HCT116 (cell line): ENCODE measurements at regions not wholly inside any gene's neighbourhood (a gene's known extent, or its start where the extent isn't known, plus 50 kb on each side); places are given as distances from the start of the nearest gene placed in this dataset.

ENCODE experiments used
- ATAC-seq: fragments of 200-7000 bp; cut with Tn5 transposase; 2 replicates; pipeline ENCODE4 v1.9.1; 2020; ENCODE audit warnings: mild to moderate bottlenecking, moderate library complexity
- BruUV-seq: library from RNA; stranded (reverse); fragments of 400-500 nt; replicated peaks from 2 replicates; lab custom pipeline; 2021; lab: Mats Ljungman, UMichigan
- CTCF ChIA-PET: fragments of 300-600 bp; sonication (Branson Sonifier 250); formaldehyde crosslinking; loops from one replicate; lab custom pipeline; 2021; ENCODE audit warnings: antibody characterized with exemption; lab: Charles Lee
- POLR2A ChIA-PET: fragments of 300-600, 350-600 bp; sonication (Branson Sonifier 250); formaldehyde crosslinking; loops from one replicate; lab custom pipeline; 2021; ENCODE audit warnings: antibody characterized with exemption; lab: Charles Lee
- RAD21 ChIA-PET, 2 experiments: fragments of 300-600 bp; sonication (Branson Sonifier 250); formaldehyde crosslinking; loops; one replicate each; lab custom pipeline; 2023; ENCODE audit warnings: low total read pairs in 2 of 2; ENCODE audit not compliant: uncharacterized antibody in 2 of 2, unreplicated experiment in 2 of 2, low non-redundant PET in 1 of 2; lab: Charles Lee
- DNase-seq: peaks from one replicate; pipeline ENCODE4 v3.0.0-alpha.2; 2010; ENCODE audit warnings: low read depth, low spot score
- H2AFZ ChIP-seq: fragments of 200-600 bp; shearing (Covaris generic), sonication (generic); 2 replicates; pipeline ENCODE4 v1.6.1; 2017; ENCODE audit warnings: low read depth, mixed run types, mixed read lengths, antibody characterized with exemption, low read length; ENCODE audit not compliant: poor library complexity, severe bottlenecking
- H3K27ac ChIP-seq: 2 replicates; pipeline ENCODE4 v1.5.1; 2012; ENCODE audit warnings: low read depth, low read length
- H3K27me3 ChIP-seq: fragments of 200-600 bp; sonication (generic); 2 replicates; pipeline ENCODE4 v1.6.1; 2016; ENCODE audit warnings: mixed run types, low read length, mixed read lengths; ENCODE audit not compliant: insufficient read depth
- H3K36me3 ChIP-seq, 2 experiments: fragments of 200-500 bp in 1 of 2; fragments of 200-600 bp in 1 of 2; sonication (Bioruptor generic) in 1 of 2; sonication (generic) in 1 of 2; 2 replicates each; pipeline versions ENCODE4 v1.5.1 to v1.6.1; 2014 to 2016; ENCODE audit warnings: low read length in 2 of 2, inconsistent platforms in 1 of 2, mixed read lengths in 1 of 2, mixed run types in 1 of 2; ENCODE audit not compliant: insufficient read depth in 2 of 2, control insufficient read depth in 1 of 2
- H3K4me1 ChIP-seq, 2 experiments: fragments of 200-600 bp in 1 of 2; sonication (generic) in 1 of 2; 2 replicates each; pipeline versions ENCODE4 v1.5.1 to v1.6.1; 2012 to 2017; ENCODE audit warnings: low read length in 2 of 2, inconsistent platforms in 1 of 2, mild to moderate bottlenecking in 1 of 2, mixed read lengths in 1 of 2, mixed run types in 1 of 2, moderate library complexity in 1 of 2; ENCODE audit not compliant: insufficient read depth in 2 of 2, control insufficient read depth in 1 of 2
- H3K4me2 ChIP-seq: fragments of 200-600 bp; sonication (generic); 2 replicates; pipeline ENCODE4 v1.6.1; 2017; ENCODE audit warnings: mixed run types, low read length, mixed read lengths
- H3K4me3 ChIP-seq, 2 experiments: fragments of 200-600 bp in 1 of 2; sonication (generic) in 1 of 2; replicated peaks in 1 of 2; 2 replicates each; pipeline ENCODE4 v1.5.1; 2011 to 2016; ENCODE audit warnings: low read length in 2 of 2, control low read depth in 1 of 2, low read depth in 1 of 2, mild to moderate bottlenecking in 1 of 2, mixed read lengths in 1 of 2, mixed run types in 1 of 2
- H3K79me2 ChIP-seq: fragments of 200-600 bp; sonication (generic); 2 replicates; pipeline ENCODE4 v1.6.1; 2017; ENCODE audit warnings: mild to moderate bottlenecking, mixed run types, low read length, moderate library complexity, mixed read lengths; ENCODE audit not compliant: insufficient read depth
- H3K9ac ChIP-seq: fragments of 200-600 bp; sonication (generic); 2 replicates; pipeline ENCODE4 v1.6.1; 2016; ENCODE audit warnings: low read length, mixed read lengths
- H3K9me2 ChIP-seq: fragments of 200-600 bp; sonication (generic), shearing (Covaris generic); 2 replicates; pipeline ENCODE4 v1.6.1; 2017; ENCODE audit warnings: mixed run types, mild to moderate bottlenecking, moderate library complexity; ENCODE audit not compliant: insufficient read depth
- H3K9me3 ChIP-seq, 2 experiments: fragments of 200-500 bp in 1 of 2; fragments of 200-600 bp in 1 of 2; sonication (Bioruptor generic) in 1 of 2; sonication (generic) in 1 of 2; 2 replicates each; pipeline ENCODE4 v1.6.1; 2014 to 2017; ENCODE audit warnings: low read length in 2 of 2, mixed read lengths in 2 of 2, inconsistent platforms in 1 of 2, low read depth in 1 of 2, mild to moderate bottlenecking in 1 of 2, mixed run types in 1 of 2, moderate library complexity in 1 of 2; ENCODE audit not compliant: control insufficient read depth in 1 of 2, insufficient read depth in 1 of 2
- H4K20me1 ChIP-seq: fragments of 200-600 bp; sonication (generic), shearing (Covaris generic); 2 replicates; pipeline ENCODE4 v1.6.1; 2017; ENCODE audit warnings: mixed run types, mild to moderate bottlenecking, moderate library complexity; ENCODE audit not compliant: insufficient read depth
- ATF3 ChIP-seq: IDR thresholded peaks from 2 replicates; pipeline ENCODE4 v1.6.1; 2012
- CEBPB ChIP-seq: IDR thresholded peaks from 2 replicates; pipeline ENCODE4 v1.6.1; 2012; ENCODE audit warnings: low read depth
- EGR1 ChIP-seq: IDR thresholded peaks from 2 replicates; pipeline ENCODE4 v1.6.1; 2012; ENCODE audit warnings: low read depth
- ELF1 ChIP-seq: IDR thresholded peaks from 2 replicates; pipeline ENCODE4 v1.6.1; 2012; ENCODE audit warnings: low read depth, borderline replicate concordance
- FOSL1 ChIP-seq: IDR thresholded peaks from 2 replicates; pipeline ENCODE4 v1.6.1; 2012; ENCODE audit warnings: low read depth
- MAX ChIP-seq: IDR thresholded peaks from 2 replicates; pipeline ENCODE4 v1.6.1; 2012
- POLR2A ChIP-seq: IDR thresholded peaks from 2 replicates; pipeline ENCODE4 v1.7.0; 2011; ENCODE audit warnings: borderline replicate concordance; ENCODE audit not compliant: insufficient read depth, insufficient read length; ENCODE audit errors: extremely low read depth
- RAD21 ChIP-seq: IDR thresholded peaks from 2 replicates; pipeline ENCODE4 v1.6.1; 2012; ENCODE audit warnings: low read depth, mild to moderate bottlenecking
- REST ChIP-seq: IDR thresholded peaks from 2 replicates; pipeline ENCODE4 v1.6.1; 2012; ENCODE audit warnings: low read depth
- SIN3A ChIP-seq: IDR thresholded peaks from 2 replicates; pipeline ENCODE4 v1.6.1; 2012; ENCODE audit warnings: low read depth
- SP1 ChIP-seq: IDR thresholded peaks from 2 replicates; pipeline ENCODE4 v1.6.1; 2012; ENCODE audit warnings: low read depth
- SRF ChIP-seq: IDR thresholded peaks from 2 replicates; pipeline ENCODE4 v1.6.1; 2012; ENCODE audit warnings: low read depth
- TCF7L2 ChIP-seq: IDR thresholded peaks from 2 replicates; pipeline ENCODE4 v1.7.0; 2011; ENCODE audit warnings: borderline replicate concordance, inconsistent platforms; ENCODE audit not compliant: insufficient read depth, insufficient read length; ENCODE audit errors: extremely low read depth
- YY1 ChIP-seq: IDR thresholded peaks from 2 replicates; pipeline ENCODE4 v1.6.1; 2011; ENCODE audit warnings: low read length, low read depth, moderate library complexity, mild to moderate bottlenecking; ENCODE audit not compliant: insufficient replicate concordance; ENCODE audit errors: extremely low read depth
- ZBTB33 ChIP-seq: IDR thresholded peaks from 2 replicates; pipeline ENCODE4 v1.6.1; 2011; ENCODE audit warnings: mild to moderate bottlenecking, low read length, moderate library complexity; ENCODE audit not compliant: insufficient replicate concordance; ENCODE audit errors: extremely low read depth
- ZFX ChIP-seq: fragments of 450-650 bp; IDR thresholded peaks from 2 replicates; pipeline ENCODE4 v1.6.1; 2017
- intact Hi-C: fragments of 100-400 bp; cut with micrococcal nuclease; formaldehyde crosslinking; loops from 2 replicates; pipeline ENCODE4 v1.10.0; 2022

- H3K4me2 ChIP-seq: no peak overlapping the region
- ChIA-PET CTCF (no interaction called here), POLR2A (no interaction called here), RAD21 (no interaction called here)
- peaks cover 2% of the 10 kb centered on the region; the same call in 1 of the 2 replicates for H3K9me2 ChIP-seq
- no peaks in the 10 kb centered on the region for H3K4me1 ChIP-seq
- no peaks in the 10 kb centered on the region for H3K9me3 ChIP-seq
- DNase-seq (no peak), ATAC-seq (no peak)
- H4K20me1 ChIP-seq: no peaks in the 10 kb centered on the region
- H3K79me2 ChIP-seq: no peaks in the 10 kb centered on the region
- no TSS peak for BruUV-seq
- no peak overlapping the region for H3K9ac ChIP-seq
- no peak overlapping the region for H2AFZ ChIP-seq
- no peaks in the 10 kb centered on the region for H3K27me3 ChIP-seq
- intact Hi-C loops: loop anchor here (10.0 kb wide), 1 partner anchor 329 kb away; no protein-coding TSS in a partner anchor
- H3K27ac ChIP-seq: no peak overlapping the region
- H3K4me3 ChIP-seq: no peak overlapping the region
- TF ChIP-seq RAD21: no peak
- TF ChIP-seq ELF1: no peak
- no peak for TF ChIP-seq POLR2A
- TF ChIP-seq ATF3: no peak
- TF ChIP-seq MAX: no peak
- TF ChIP-seq ZFX: no peak
- H3K36me3 ChIP-seq: no peaks in the 10 kb centered on the region
These were observed 359.1 kb downstream of the ANKRD7 start for GRCh38 chr7:118583641-118584040.

GRCh38 chr7:118586248-118586647, 361.7 kb downstream of the ANKRD7 start:
- H3K9ac ChIP-seq: no peak overlapping the region
- intact Hi-C loops: loop anchor here (10.0 kb wide), 1 partner anchor 331 kb away; no protein-coding TSS in a partner anchor
- H3K4me2 ChIP-seq: no peak overlapping the region
- ChIA-PET POLR2A (no interaction called here), RAD21 (no interaction called here), CTCF (no interaction called here)
- peaks cover 2% of the 10 kb centered on the region; the same call in 1 of the 2 replicates for H3K9me2 ChIP-seq
- no peaks in the 10 kb centered on the region for H4K20me1 ChIP-seq
- DNase-seq (no peak), ATAC-seq (no peak)
- H2AFZ ChIP-seq: no peak overlapping the region
- H3K27ac ChIP-seq: no peak overlapping the region
- BruUV-seq: no TSS peak
- H3K79me2 ChIP-seq: no peaks in the 10 kb centered on the region
- no peaks in the 10 kb centered on the region for H3K27me3 ChIP-seq
- H3K4me3 ChIP-seq: no peak overlapping the region
- no peaks in the 10 kb centered on the region for H3K36me3 ChIP-seq
- H3K4me1 ChIP-seq: no peaks in the 10 kb centered on the region
- no peaks in the 10 kb centered on the region for H3K9me3 ChIP-seq
- TF ChIP-seq YY1: no peak
- TF ChIP-seq SP1: no peak
- no peak for TF ChIP-seq SRF
- TF ChIP-seq ATF3: no peak
- TF ChIP-seq CEBPB: no peak
- no peak for TF ChIP-seq REST
- no peak for TF ChIP-seq ELF1
- TF ChIP-seq TCF7L2: no peak
- no peak for TF ChIP-seq SIN3A
- no peak for TF ChIP-seq EGR1
- no peak for TF ChIP-seq ZFX
- TF ChIP-seq ZBTB33: no peak
- TF ChIP-seq FOSL1: no peak
